GM21381 (cell line): ENCODE measurements at regions not wholly inside any gene's neighbourhood (a gene's known extent, or its start where the extent isn't known, plus 50 kb on each side); places are given as distances from the start of the nearest gene placed in this dataset.
"Not testable (repeated sequence)": the region's sequence is repeated elsewhere in the genome, so short reads cannot be mapped to it uniquely, and the experiment has no call there.

Source experiments
- ATAC-seq: cut with Tn5 transposase; IDR thresholded peaks from one replicate; pipeline ENCODE4 v1.9.1; 2021; ENCODE audit warnings: mild to moderate bottlenecking, moderate library complexity; ENCODE audit not compliant: unreplicated experiment

DNA sequence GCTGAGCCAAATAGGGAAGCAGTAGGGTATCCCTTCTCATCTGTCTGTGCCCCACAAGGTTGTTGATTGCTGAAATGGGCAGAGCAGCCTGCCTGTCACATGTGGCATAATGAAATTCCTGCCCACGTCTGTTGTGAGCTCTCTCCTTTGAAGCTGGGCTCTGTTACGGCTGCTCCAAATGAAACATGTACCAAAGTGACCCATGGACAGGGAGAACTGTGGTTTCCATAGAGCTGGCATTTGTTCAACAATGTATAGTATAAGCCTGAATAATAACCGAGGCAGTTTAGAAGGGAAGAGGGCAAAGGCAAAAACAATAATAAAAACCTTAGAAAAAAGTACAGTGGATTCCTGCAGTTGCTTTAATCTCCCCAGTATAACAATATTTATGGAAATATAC is 149.7 kb downstream of the LYPLAL1 start:
- no peak for ATAC-seq

DNA sequence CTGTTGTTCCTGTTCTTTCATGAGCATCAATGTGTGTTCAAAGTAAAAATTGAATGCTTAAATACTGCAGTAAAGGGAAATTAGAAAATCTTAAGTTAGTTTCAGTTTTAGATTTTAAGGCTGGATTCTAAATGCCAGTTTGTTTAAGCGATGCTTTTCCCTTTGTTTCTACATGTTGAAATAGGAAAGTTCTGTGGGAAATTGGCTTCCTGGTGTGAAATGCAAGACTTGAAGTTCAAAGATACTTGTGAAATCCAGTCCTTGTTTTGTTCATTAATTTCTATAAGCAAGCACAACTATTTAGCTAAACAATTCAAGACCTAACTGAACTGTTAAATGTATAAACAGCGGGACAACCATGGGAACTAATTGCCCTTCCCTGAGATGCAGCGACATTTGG is 149.1 kb downstream of the LYPLAL1 start:
- ATAC-seq, result no peak

DNA sequence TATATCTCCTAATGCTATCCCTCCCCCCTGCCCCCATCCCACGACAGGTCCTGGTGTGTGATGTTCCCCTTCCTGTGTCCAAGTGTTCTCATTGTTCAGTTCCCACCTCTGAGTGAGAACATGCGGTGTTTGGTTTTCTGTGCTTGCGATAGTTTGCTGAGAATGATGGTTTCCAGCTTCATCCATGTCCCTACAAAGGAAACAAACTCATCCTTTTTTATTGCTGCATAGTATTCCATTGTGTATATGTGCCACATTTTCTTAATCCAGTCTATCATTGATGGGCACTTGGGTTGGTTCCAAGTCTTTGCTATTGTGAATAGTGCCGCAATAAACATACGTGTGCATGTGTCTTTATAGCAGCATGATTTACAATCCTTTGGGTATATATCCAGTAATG is 146.9 kb downstream of the LYPLAL1 start:
- ATAC-seq, result not testable (repeated sequence)

DNA sequence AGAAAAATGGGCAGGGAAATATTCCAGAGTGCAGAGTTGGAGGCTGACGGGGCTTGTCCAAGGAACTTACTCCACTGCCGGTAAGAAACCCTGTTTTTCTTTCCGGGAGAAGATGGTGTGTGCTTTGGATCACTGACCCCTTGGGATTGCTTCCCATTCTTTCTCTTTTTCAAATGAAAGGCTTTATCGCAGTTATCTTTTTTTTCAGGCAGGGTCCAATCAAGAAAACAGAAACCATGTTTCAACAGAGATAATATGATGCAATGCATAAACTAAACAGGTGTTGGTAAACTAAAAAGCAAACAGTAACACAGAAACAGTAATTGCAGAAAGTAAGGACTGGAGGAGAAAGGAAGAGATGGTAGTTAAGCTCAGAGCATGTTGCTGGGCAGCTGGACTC is 145.1 kb downstream of the LYPLAL1 start:
- no peak for ATAC-seq

- ATAC-seq, result no peak
Measured at GRCh38 chr1:219317762-219318353, 144.2 kb downstream of the LYPLAL1 start.

DNA sequence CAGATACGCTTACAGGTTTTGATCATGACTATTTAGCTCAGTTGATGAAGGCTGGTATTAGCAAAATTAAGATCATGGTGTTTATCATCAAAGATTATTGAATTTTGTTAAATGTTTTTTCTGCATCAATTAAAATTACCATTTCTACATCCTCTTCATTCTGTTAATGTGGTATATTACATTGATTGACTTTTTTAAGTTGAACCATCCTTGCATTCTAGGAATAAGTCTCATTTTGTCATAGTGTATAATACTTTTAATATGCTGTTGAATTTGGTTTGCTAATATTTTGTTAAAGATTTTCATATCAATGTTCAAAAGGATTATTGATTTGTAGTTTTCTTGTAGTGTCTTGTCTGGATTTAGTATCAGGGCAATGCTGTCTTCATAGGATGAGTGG is 142.4 kb downstream of the LYPLAL1 start:
- ATAC-seq, result no peak

GRCh38 chr1:219313961-219314360 is 140.3 kb downstream of the LYPLAL1 start:
- ATAC-seq, result no peak

- ATAC-seq, result no peak
Measured at GRCh38 chr1:219312967-219313366, 139.3 kb downstream of the LYPLAL1 start.

GRCh38 chr1:219310181-219310728 is 136.6 kb downstream of the LYPLAL1 start:
- no peak for ATAC-seq

DNA sequence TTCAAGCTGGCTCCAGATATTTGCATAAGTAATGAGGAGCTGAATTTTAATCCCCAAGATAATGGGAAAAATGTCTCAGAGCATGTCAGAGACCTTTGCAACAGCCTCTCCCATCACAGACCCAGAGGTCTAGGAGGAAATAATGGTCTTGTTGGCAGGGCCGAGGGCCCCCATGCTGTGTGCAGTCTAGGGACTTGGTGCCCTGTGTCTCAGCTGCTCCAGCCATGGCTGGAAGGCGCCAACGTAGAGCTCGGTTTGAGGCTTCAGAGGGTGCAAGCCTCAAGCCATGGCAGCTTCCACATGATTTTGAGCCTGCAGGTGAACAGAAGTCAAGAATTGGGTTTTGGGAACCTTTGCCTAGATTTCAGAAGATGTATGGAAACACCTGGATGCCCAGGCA is 134.7 kb downstream of the LYPLAL1 start:
- ATAC-seq, result no peak

- ATAC-seq, result no peak
Measured at GRCh38 chr1:219304227-219305226, 130.8 kb downstream of the LYPLAL1 start.

GRCh38 chr1:219302697-219303096 is 129.0 kb downstream of the LYPLAL1 start:
- ATAC-seq, result no peak

DNA sequence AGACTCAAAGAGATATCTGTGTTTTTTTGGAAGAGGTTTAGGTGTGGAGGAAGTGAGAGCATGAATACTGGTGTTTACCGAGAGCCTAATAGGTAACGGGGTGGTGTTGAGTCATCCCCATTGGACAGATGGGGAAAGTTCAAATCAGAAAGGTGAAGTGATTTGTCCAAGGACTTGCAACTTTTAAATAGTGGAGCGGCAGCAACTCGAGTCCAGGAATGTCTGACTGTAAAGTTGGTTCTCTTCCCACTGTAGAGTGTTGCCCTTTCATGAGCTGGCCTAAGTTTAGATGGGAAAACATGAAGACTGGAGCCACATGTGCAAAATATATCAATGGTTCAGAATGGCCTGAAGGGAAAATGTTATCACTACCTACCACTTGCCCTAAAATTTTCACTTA is 125.7 kb downstream of the LYPLAL1 start:
- no peak for ATAC-seq

GRCh38 chr1:219298571-219299148 is 125.0 kb downstream of the LYPLAL1 start:
- ATAC-seq, result no peak

- no peak for ATAC-seq
Measured at GRCh38 chr1:219296430-219297355, 123.0 kb downstream of the LYPLAL1 start.

DNA sequence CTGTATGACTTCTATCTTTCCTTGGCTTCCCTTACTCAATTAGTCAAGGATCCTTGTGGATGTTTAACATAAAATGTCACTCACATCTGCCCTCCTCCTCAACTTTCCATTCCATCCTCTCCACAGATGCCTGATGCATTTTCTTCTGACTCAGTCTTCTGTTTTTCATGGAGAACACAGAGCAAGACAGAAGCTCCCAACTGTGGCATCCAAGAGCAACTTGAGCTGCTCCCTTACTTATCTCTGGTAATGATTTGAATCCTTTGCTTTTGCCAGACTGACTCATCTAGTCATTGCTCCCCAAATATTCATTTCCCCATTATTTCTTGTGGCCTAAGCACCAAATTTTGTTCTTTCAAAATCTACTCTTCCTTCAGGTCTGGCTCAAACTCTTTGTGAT is 120.6 kb downstream of the LYPLAL1 start:
- no peak for ATAC-seq

GRCh38 chr1:219293410-219293809 is 119.7 kb downstream of the LYPLAL1 start:
- ATAC-seq, result no peak

GRCh38 chr1:219292999-219293398 is 119.3 kb downstream of the LYPLAL1 start:
- ATAC-seq, result no peak

GRCh38 chr1:219292341-219292740 is 118.7 kb downstream of the LYPLAL1 start:
- ATAC-seq, result no peak

DNA sequence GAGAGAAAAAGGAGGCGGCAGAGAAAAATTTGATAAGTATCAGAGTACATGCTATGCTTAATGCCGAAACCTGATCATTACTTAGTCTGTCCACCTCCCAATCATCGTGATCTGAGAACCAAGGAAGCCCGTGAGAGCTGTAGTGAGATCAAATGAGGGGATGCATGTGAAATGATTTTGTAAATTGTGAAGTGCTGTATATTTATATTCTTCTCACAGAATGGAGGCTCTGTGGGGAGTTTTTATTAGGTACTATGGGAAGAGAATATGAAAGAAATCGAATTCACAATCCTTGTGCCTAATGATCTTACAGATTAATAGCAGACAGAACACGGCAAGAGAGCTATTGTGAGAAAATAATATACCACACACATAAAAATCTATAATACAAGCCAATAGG is 115.5 kb downstream of the LYPLAL1 start:
- ATAC-seq, result no peak

DNA sequence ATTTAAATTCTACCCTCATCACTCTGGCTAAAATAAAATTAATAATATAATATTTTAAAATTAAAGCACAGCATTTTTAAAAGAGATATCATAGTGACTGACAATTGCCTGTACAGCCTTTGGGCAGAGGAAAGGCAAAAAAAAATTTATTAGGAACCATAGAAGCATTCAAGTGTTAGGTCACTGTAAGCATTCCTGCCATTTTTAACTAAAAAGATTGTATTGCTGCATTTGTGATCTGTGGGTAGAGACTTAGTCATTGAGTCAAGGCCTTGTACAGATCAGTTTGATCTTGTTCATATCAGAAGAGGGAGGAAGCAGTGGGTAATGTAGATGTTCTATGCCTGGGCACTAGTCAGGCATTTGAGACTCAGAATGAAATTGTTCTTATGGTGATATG is 109.9 kb downstream of the LYPLAL1 start:
- no peak for ATAC-seq
